Panc1 (cell line): ENCODE measurements at regions not wholly inside any gene's neighbourhood (a gene's known extent, or its start where the extent isn't known, plus 50 kb on each side); places are given as distances from the start of the nearest gene placed in this dataset.

Source experiments
- ATAC-seq: fragments of 200-7000 bp; cut with Tn5 transposase; 2 replicates; pipeline ENCODE4 v1.9.1; 2020; ENCODE audit warnings: mild to moderate bottlenecking, moderate library complexity
- BruUV-seq: library from RNA; stranded (reverse); fragments of 400-500 nt; replicated peaks from 2 replicates; lab custom pipeline; 2021; lab: Mats Ljungman, UMichigan
- CTCF ChIA-PET: fragments of 300-600 bp; sonication (Branson Sonifier 250); formaldehyde crosslinking; loops from one replicate; lab custom pipeline; 2022; ENCODE audit warnings: antibody characterized with exemption; lab: Charles Lee
- POLR2A ChIA-PET: fragments of 300-600 bp; sonication (Branson Sonifier 250); formaldehyde crosslinking; loops from one replicate; lab custom pipeline; 2022; ENCODE audit warnings: antibody characterized with exemption; lab: Charles Lee
- DNase-seq: peaks from one replicate; pipeline ENCODE4 v3.0.0-alpha.2; 2010; ENCODE audit warnings: low read depth, low spot score
- H3K27ac ChIP-seq: 2 replicates; pipeline ENCODE4 v1.5.1; 2011; ENCODE audit warnings: mild to moderate bottlenecking, low read length, inconsistent platforms
- H3K27me3 ChIP-seq: fragments of 200-500 bp; sonication (Bioruptor generic); 2 replicates; pipeline ENCODE4 v1.6.0; 2014; ENCODE audit warnings: low read length, inconsistent platforms; ENCODE audit not compliant: control insufficient read depth, insufficient read depth
- H3K36me3 ChIP-seq: fragments of 200-500 bp; sonication (Bioruptor generic); 2 replicates; pipeline ENCODE4 v1.5.1; 2014; ENCODE audit warnings: inconsistent platforms, mild to moderate bottlenecking, low read length, moderate library complexity; ENCODE audit not compliant: control insufficient read depth, insufficient read depth
- H3K4me1 ChIP-seq: 2 replicates; pipeline ENCODE4 v1.5.1; 2011; ENCODE audit warnings: inconsistent platforms, mild to moderate bottlenecking, low read length, moderate library complexity; ENCODE audit not compliant: control insufficient read depth, insufficient read depth
- H3K4me3 ChIP-seq, 2 experiments: 2 replicates each; pipeline ENCODE4 v1.5.1; 2011 to 2012; ENCODE audit warnings: low read depth in 2 of 2, low read length in 2 of 2, mild to moderate bottlenecking in 2 of 2, inconsistent platforms in 1 of 2, moderate library complexity in 1 of 2
- H3K9me3 ChIP-seq: fragments of 200-500 bp; sonication (Bioruptor generic); 2 replicates; pipeline ENCODE4 v1.5.1; 2014; ENCODE audit warnings: low read depth, mild to moderate bottlenecking, inconsistent platforms, low read length, moderate library complexity; ENCODE audit not compliant: control insufficient read depth, insufficient read depth
- POLR2AphosphoS5 ChIP-seq: IDR thresholded peaks from 2 replicates; pipeline ENCODE4 v1.6.1; 2012; ENCODE audit warnings: mild to moderate bottlenecking, low read depth, low read length, moderate library complexity
- SIN3A ChIP-seq: IDR thresholded peaks from 2 replicates; pipeline ENCODE4 v1.6.1; 2012; ENCODE audit warnings: low read depth, mild to moderate bottlenecking, low read length, moderate library complexity, borderline replicate concordance; ENCODE audit not compliant: insufficient read depth
- TCF7L2 ChIP-seq: IDR thresholded peaks from 2 replicates; pipeline ENCODE4 v1.6.1; 2011; ENCODE audit warnings: mild to moderate bottlenecking, low read depth, low read length, inconsistent platforms
- in situ Hi-C: cut with HindIII; loops from 2 replicates; pipeline ENCODE4 v1.10.0; 2016; ENCODE audit warnings: low sequenced_read_pairs, low pct_unique_long_range_greater_than_20kb
- intact Hi-C: fragments of 100-400 bp; cut with micrococcal nuclease; formaldehyde crosslinking; loops from one replicate; pipeline ENCODE4 v1.10.0; 2022; ENCODE audit not compliant: unreplicated experiment
- TF ChIP-seq, protein P1 (sequence below): fragments of 450-650 bp; IDR thresholded peaks from 2 replicates; pipeline ENCODE4 v1.5.1; 2017; ENCODE audit warnings: mild to moderate bottlenecking
- TF ChIP-seq, protein P2 (sequence below), 2 experiments: IDR thresholded peaks; 2 replicates each; pipeline ENCODE4 v1.6.1; 2011 to 2012; ENCODE audit warnings: low read depth in 2 of 2, control low read depth in 1 of 2, low read length in 1 of 2, mild to moderate bottlenecking in 1 of 2, moderate library complexity in 1 of 2; ENCODE audit not compliant: insufficient read depth in 1 of 2

GRCh38 chr11:122204206-122204605, 88.2 kb upstream of the BLID start:
- Histone ChIP-seq H3K27ac (no peak overlapping the region), H3K36me3 (no peaks in the 10 kb centered on the region), H3K9me3 (no peaks in the 10 kb centered on the region), H3K4me1 (peaks cover 5% of the 10 kb centered on the region; the same call in 1 of the 2 replicates), H3K4me3 (no peak overlapping the region), H3K27me3 (no peaks in the 10 kb centered on the region)
- ChIA-PET CTCF (interaction anchor here (0.6 to 1.7 kb wide), 3 partner anchors 88 to 301 kb away, joined by 3 to 6 read pairs (median 5); no protein-coding TSS in a partner anchor), POLR2A (no interaction called here)
- ATAC-seq: no peak
- intact Hi-C loops (loop anchor here (5.0 kb wide), 2 partner anchors 47 to 97 kb away; no protein-coding TSS in a partner anchor), in situ Hi-C loops (no loop called here)
- no TSS peak for BruUV-seq
- no peak for DNase-seq
- no peak for TF ChIP-seq SIN3A
- no peak for TF ChIP-seq TCF7L2
- TF ChIP-seq POLR2AphosphoS5: no peak
- TF ChIP-seq, protein P1, sequence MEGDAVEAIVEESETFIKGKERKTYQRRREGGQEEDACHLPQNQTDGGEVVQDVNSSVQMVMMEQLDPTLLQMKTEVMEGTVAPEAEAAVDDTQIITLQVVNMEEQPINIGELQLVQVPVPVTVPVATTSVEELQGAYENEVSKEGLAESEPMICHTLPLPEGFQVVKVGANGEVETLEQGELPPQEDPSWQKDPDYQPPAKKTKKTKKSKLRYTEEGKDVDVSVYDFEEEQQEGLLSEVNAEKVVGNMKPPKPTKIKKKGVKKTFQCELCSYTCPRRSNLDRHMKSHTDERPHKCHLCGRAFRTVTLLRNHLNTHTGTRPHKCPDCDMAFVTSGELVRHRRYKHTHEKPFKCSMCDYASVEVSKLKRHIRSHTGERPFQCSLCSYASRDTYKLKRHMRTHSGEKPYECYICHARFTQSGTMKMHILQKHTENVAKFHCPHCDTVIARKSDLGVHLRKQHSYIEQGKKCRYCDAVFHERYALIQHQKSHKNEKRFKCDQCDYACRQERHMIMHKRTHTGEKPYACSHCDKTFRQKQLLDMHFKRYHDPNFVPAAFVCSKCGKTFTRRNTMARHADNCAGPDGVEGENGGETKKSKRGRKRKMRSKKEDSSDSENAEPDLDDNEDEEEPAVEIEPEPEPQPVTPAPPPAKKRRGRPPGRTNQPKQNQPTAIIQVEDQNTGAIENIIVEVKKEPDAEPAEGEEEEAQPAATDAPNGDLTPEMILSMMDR: no peak
- TF ChIP-seq, protein P2, sequence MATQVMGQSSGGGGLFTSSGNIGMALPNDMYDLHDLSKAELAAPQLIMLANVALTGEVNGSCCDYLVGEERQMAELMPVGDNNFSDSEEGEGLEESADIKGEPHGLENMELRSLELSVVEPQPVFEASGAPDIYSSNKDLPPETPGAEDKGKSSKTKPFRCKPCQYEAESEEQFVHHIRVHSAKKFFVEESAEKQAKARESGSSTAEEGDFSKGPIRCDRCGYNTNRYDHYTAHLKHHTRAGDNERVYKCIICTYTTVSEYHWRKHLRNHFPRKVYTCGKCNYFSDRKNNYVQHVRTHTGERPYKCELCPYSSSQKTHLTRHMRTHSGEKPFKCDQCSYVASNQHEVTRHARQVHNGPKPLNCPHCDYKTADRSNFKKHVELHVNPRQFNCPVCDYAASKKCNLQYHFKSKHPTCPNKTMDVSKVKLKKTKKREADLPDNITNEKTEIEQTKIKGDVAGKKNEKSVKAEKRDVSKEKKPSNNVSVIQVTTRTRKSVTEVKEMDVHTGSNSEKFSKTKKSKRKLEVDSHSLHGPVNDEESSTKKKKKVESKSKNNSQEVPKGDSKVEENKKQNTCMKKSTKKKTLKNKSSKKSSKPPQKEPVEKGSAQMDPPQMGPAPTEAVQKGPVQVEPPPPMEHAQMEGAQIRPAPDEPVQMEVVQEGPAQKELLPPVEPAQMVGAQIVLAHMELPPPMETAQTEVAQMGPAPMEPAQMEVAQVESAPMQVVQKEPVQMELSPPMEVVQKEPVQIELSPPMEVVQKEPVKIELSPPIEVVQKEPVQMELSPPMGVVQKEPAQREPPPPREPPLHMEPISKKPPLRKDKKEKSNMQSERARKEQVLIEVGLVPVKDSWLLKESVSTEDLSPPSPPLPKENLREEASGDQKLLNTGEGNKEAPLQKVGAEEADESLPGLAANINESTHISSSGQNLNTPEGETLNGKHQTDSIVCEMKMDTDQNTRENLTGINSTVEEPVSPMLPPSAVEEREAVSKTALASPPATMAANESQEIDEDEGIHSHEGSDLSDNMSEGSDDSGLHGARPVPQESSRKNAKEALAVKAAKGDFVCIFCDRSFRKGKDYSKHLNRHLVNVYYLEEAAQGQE (IDR thresholded peaks at IDR 0.05; ENCODE audit: insufficient read depth in 1 of 2, low read depth in 2 of 2, low read length in 1 of 2): no peak

GRCh38 chr11:122202951-122203456, 87.0 kb upstream of the BLID start:
- no TSS peak for BruUV-seq
- Histone ChIP-seq H3K27me3 (no peaks in the 10 kb centered on the region), H3K4me1 (peaks cover 10% of the 10 kb centered on the region), H3K9me3 (no peaks in the 10 kb centered on the region), H3K4me3 (peak overlapping the region; percentile 40 to 60), H3K36me3 (no peaks in the 10 kb centered on the region), H3K27ac (peak overlapping the region; percentile 78)
- ChIA-PET CTCF (interaction anchor here (0.5 to 1.7 kb wide), 12 partner anchors 22 to 548 kb away, joined by 3 to 11 read pairs (median 6); no protein-coding TSS in a partner anchor), POLR2A (interaction anchor here (0.6 kb wide), 2 partner anchors 59 to 548 kb away, joined by 3 to 10 read pairs; no protein-coding TSS in a partner anchor)
- DNase-seq: no peak
- intact Hi-C loops (loop anchor here (1.0 to 5.0 kb wide), 4 partner anchors 46 to 547 kb away; no protein-coding TSS in a partner anchor), in situ Hi-C loops (no loop called here)
- TF ChIP-seq POLR2AphosphoS5 (peak; percentile 40; the same call in 1 of the 2 replicates), TCF7L2 (no peak), SIN3A (0 out of 2 replicates have a peak, but pooled peaks have one; percentile 41)
- TF ChIP-seq, protein P2 (IDR thresholded peaks at IDR 0.05; ENCODE audit: insufficient read depth in 1 of 2, low read depth in 2 of 2, low read length in 1 of 2): 0 out of 4 replicates have a peak, but pooled peaks of 1 of the 2 experiments have one; percentile 17
- TF ChIP-seq, protein P1: peak; percentile 100
- peak; percentile 93 for ATAC-seq
